Breast epithelium (tissue), 4 donors: ENCODE measurements at regions not wholly inside any gene's neighbourhood (a gene's known extent, or its start where the extent isn't known, plus 50 kb on each side); places are given as distances from the start of the nearest gene placed in this dataset.

Experiments
- DNase-seq, 2 donors: peaks; one replicate each; pipeline ENCODE4 v3.0.0-alpha.2; 2019; ENCODE audit warnings: low spot score in 2 of 2
- H3K27ac ChIP-seq, 2 donors: fragments of 200-600 bp; sonication (generic) in 1 of 2; one replicate each; pipeline ENCODE4 v1.5.1; 2016 to 2019; ENCODE audit warnings: mild to moderate bottlenecking in 1 of 2
- H3K27me3 ChIP-seq, 2 donors: fragments of 200-600 bp; sonication (generic) in 1 of 2; one replicate each; pipeline versions ENCODE4 v1.5.1 to v1.6.0; 2017 to 2019; ENCODE audit warnings: control low read depth in 1 of 2, mild to moderate bottlenecking in 1 of 2
- H3K36me3 ChIP-seq: fragments of 200-600 bp; one replicate; pipeline ENCODE4 v1.5.1; 2019
- H3K4me1 ChIP-seq, 2 donors: fragments of 200-600 bp; sonication (generic); one replicate each; pipeline ENCODE4 v1.5.1; 2016 to 2019; ENCODE audit warnings: control low read depth in 1 of 2
- H3K4me3 ChIP-seq, 3 donors: fragments of 200-600 bp; sonication (generic); 1 replicate in 2 of 3; 2 replicates in 1 of 3; pipeline ENCODE4 v1.5.1; 2016 to 2019; ENCODE audit warnings: mild to moderate bottlenecking in 3 of 3, moderate library complexity in 2 of 3
- H3K9me3 ChIP-seq, 2 donors: fragments of 200-600 bp; sonication (generic) in 1 of 2; one replicate each; pipeline ENCODE4 v1.5.1; 2016 to 2019; ENCODE audit warnings: control low read depth in 1 of 2
- POLR2A ChIP-seq: fragments of 450-650 bp; IDR thresholded peaks from one replicate; pipeline ENCODE4 v1.6.1; 2016; ENCODE audit warnings: antibody characterized with exemption, mild to moderate bottlenecking, moderate library complexity
- POLR2AphosphoS5 ChIP-seq, 3 donors: sonication (generic); formaldehyde crosslinking; IDR thresholded peaks; one replicate each; pipeline ENCODE4 v1.6.1; 2017; ENCODE audit warnings: antibody characterized with exemption in 3 of 3
- intact Hi-C: fragments of 100-400 bp; cut with DNase I; formaldehyde crosslinking; loops from one replicate; pipeline ENCODE4 v1.15.1; 2023; ENCODE audit warnings: low total_unique reads
- TF ChIP-seq, protein P1 (sequence below), 3 donors: fragments of 450-650 bp; IDR thresholded peaks; one replicate each; pipeline ENCODE4 v1.5.1; 2016 to 2017; ENCODE audit warnings: antibody characterized with exemption in 3 of 3, mild to moderate bottlenecking in 3 of 3, moderate library complexity in 3 of 3

DNA sequence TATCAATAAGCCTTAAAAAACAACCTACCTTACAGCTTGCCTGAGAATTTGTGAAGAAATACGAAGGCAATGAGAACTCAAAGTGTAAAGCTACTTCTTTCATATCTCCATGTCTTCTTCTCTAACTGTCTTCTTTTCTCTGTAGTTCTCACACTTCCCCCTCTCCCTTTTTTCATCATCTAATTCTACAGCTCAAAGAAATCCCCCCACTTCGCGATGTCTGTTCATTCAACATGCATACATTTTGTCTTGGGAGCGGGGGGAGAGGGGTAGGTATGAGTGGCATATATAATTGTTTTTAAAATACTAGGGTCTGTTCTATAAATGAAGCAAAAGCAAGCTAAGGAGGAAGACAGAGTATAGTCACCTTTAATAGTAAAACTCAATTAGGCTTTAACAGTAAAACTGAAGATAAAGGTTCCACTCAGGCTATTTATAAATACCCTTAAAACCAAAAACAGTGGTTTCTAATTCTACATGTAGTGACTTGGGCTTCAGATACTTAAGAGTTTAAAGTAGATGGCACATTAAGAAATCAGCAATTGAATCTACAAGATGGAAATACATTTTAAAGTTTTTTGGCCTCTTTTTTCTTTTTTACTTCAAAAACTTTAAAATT lies 106.9 kb downstream of the KLF12 start:
- H3K4me3 ChIP-seq = no peak overlapping the region
- TF ChIP-seq, protein P1, sequence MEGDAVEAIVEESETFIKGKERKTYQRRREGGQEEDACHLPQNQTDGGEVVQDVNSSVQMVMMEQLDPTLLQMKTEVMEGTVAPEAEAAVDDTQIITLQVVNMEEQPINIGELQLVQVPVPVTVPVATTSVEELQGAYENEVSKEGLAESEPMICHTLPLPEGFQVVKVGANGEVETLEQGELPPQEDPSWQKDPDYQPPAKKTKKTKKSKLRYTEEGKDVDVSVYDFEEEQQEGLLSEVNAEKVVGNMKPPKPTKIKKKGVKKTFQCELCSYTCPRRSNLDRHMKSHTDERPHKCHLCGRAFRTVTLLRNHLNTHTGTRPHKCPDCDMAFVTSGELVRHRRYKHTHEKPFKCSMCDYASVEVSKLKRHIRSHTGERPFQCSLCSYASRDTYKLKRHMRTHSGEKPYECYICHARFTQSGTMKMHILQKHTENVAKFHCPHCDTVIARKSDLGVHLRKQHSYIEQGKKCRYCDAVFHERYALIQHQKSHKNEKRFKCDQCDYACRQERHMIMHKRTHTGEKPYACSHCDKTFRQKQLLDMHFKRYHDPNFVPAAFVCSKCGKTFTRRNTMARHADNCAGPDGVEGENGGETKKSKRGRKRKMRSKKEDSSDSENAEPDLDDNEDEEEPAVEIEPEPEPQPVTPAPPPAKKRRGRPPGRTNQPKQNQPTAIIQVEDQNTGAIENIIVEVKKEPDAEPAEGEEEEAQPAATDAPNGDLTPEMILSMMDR (IDR thresholded peaks at IDR 0.05) = no peak
- TF ChIP-seq POLR2AphosphoS5 (IDR thresholded peaks at IDR 0.05) = no peak
- no peak for TF ChIP-seq POLR2A
- no peaks in the 10 kb centered on the region for H3K4me1 ChIP-seq
- DNase-seq = no peak
- no peaks in the 10 kb centered on the region for H3K36me3 ChIP-seq
- no peaks in the 10 kb centered on the region for H3K27me3 ChIP-seq
- intact Hi-C loops = no loop called here
- no peaks in the 10 kb centered on the region for H3K9me3 ChIP-seq
- H3K27ac ChIP-seq = no peak overlapping the region

- TF ChIP-seq, protein P1 (IDR thresholded peaks at IDR 0.05) = no peak
- no peak for TF ChIP-seq POLR2AphosphoS5 (IDR thresholded peaks at IDR 0.05)
- H3K36me3 ChIP-seq = no peaks in the 10 kb centered on the region
- H3K27me3 ChIP-seq = no peaks in the 10 kb centered on the region
- H3K4me1 ChIP-seq = no peaks in the 10 kb centered on the region
- no peak for DNase-seq
- H3K27ac ChIP-seq = no peak overlapping the region
- no peaks in the 10 kb centered on the region for H3K9me3 ChIP-seq
- no peak overlapping the region for H3K4me3 ChIP-seq
- intact Hi-C loops = no loop called here
Measured at GRCh38 chr13:74026753-74027152, 107.5 kb downstream of the KLF12 start.

GRCh38 chr13:74025369-74025768 lies 108.8 kb downstream of the KLF12 start:
- TF ChIP-seq POLR2A (no peak), POLR2AphosphoS5 (IDR thresholded peaks at IDR 0.05) (no peak)
- TF ChIP-seq, protein P1 (IDR thresholded peaks at IDR 0.05) = no peak
- intact Hi-C loops = loop anchor here (2.0 kb wide), 1 partner anchor 31 kb away; no protein-coding TSS in a partner anchor
- DNase-seq = no peak

GRCh38 chr13:74024856-74025255 lies 109.3 kb downstream of the KLF12 start:
- no peaks in the 10 kb centered on the region for H3K9me3 ChIP-seq
- H3K4me3 ChIP-seq = no peak overlapping the region
- H3K36me3 ChIP-seq = no peaks in the 10 kb centered on the region
- H3K4me1 ChIP-seq = no peaks in the 10 kb centered on the region
- no peaks in the 10 kb centered on the region for H3K27me3 ChIP-seq
- H3K27ac ChIP-seq = no peak overlapping the region
- TF ChIP-seq, protein P1 (IDR thresholded peaks at IDR 0.05) = no peak
- TF ChIP-seq POLR2AphosphoS5 (IDR thresholded peaks at IDR 0.05) (no peak), POLR2A (no peak)
- intact Hi-C loops = loop anchor here (2.0 kb wide), 1 partner anchor 30 kb away; no protein-coding TSS in a partner anchor
- no peak for DNase-seq

More at GRCh38 chr13:74025369-74025768, 108.8 kb downstream of the KLF12 start:
- Histone ChIP-seq H3K4me3 (no peak overlapping the region), H3K36me3 (no peaks in the 10 kb centered on the region), H3K27me3 (no peaks in the 10 kb centered on the region), H3K27ac (no peak overlapping the region), H3K4me1 (no peaks in the 10 kb centered on the region), H3K9me3 (no peaks in the 10 kb centered on the region)

GRCh38 chr13:74024314-74024713 lies 109.9 kb downstream of the KLF12 start:
- TF ChIP-seq POLR2A (no peak), POLR2AphosphoS5 (IDR thresholded peaks at IDR 0.05) (no peak)
- TF ChIP-seq, protein P1 (IDR thresholded peaks at IDR 0.05) = no peak
- intact Hi-C loops = loop anchor here (2.0 kb wide), 1 partner anchor 30 kb away; no protein-coding TSS in a partner anchor

More at GRCh38 chr13:74024314-74024713, 109.9 kb downstream of the KLF12 start:
- no peaks in the 10 kb centered on the region for H3K4me1 ChIP-seq
- H3K4me3 ChIP-seq = no peak overlapping the region
- no peaks in the 10 kb centered on the region for H3K9me3 ChIP-seq
- no peak for DNase-seq
- no peaks in the 10 kb centered on the region for H3K36me3 ChIP-seq
- H3K27ac ChIP-seq = no peak overlapping the region
- no peaks in the 10 kb centered on the region for H3K27me3 ChIP-seq
